NCI-H146 treated with DMSO at 0.1 percent for 48 hours (cell line): ENCODE measurements at regions not wholly inside any gene's neighbourhood (a gene's known extent, or its start where the extent isn't known, plus 50 kb on each side); places are given as distances from the start of the nearest gene placed in this dataset.

Source experiments
- DNase-seq: peaks from one replicate; lab custom pipeline; 2025; ENCODE audit not compliant: unreplicated experiment; lab: John Stamatoyannopoulos, UW

DNA sequence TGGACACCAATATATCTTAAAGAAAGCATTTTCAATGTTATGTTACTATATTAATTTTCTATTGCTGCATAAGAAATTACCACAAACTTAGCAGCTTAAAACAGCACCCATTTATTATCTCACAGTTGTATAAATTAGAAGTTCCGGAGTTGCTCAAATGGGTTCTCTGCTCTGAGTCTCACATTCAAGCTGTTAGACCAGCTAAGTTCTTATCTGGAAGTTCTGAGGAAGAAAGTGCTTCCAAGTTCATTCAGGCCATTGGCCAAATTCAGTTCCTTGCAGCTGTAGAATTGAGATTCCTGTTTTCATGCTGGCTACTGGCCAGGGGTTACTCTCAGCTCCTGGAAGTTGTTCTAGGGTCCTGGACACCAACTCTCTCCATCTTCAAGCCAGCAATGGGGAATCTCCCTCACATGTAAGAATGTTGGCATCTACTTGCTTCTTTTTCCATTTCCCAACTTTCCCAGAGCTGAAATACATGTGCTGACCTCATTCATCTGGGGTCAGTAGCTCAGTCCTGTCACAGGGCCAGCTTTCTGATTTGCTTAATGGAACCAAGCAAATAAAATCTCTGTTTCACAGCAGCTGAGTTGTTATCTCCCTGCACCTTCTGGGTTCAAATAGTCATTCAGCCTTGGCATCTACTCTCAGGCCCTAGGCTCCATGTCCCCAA lies 99.6 kb upstream of the INTU start:
- DNase-seq = no peak

DNA sequence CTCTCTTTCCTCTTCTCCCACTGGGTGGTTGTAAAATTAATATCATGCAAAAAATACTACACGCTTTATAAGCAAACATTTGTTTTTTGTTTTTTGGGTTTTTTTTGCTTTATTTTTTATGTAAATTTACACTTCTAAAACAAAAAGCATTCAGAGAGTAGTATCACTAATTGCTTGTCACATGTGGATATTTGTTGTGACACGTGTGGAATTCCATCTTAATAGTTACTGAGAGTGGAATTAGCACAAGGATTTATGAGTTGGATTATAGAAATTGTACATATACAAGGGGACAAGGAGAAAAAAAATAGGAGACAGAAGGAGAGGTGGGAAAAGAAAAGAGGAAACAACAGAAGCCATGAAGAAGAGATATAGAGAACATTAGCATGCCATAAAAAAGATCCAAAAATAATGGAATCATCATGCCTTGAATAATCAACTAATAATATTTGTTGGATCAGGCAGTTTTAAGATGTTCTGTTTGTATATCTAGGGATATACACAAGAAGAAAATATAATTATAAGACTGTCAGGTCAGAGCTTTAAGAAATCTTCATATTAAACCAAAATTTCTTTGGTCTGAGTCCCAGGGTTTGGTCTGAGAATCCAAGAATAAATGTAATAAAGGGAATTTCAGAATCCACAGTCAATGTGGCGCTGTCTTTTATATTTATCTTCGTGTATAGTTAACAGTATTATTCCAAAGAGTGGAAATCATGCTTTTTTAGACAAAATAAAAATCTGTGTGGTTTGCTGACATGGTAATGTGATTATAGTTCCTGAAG lies 98.5 kb upstream of the INTU start:
- no peak for DNase-seq

DNA sequence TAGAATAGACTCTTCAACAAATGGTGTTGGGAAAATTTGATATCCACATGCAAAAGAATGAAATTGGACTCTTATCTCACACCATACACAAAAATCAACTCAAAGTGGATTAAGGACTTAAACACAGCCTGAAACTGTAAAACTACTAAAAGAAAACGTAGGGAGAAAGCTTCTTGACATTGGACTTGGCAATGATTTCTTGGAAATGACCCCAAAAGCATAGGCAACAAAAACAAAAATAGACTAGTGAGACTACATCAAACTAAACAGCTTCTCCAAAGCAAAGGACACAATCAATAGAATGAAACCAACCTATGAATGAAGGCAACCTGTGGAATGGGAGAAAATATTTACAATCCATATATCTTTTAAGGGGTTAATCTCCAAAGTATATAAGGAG lies 94.7 kb upstream of the INTU start:
- no peak for DNase-seq

DNA sequence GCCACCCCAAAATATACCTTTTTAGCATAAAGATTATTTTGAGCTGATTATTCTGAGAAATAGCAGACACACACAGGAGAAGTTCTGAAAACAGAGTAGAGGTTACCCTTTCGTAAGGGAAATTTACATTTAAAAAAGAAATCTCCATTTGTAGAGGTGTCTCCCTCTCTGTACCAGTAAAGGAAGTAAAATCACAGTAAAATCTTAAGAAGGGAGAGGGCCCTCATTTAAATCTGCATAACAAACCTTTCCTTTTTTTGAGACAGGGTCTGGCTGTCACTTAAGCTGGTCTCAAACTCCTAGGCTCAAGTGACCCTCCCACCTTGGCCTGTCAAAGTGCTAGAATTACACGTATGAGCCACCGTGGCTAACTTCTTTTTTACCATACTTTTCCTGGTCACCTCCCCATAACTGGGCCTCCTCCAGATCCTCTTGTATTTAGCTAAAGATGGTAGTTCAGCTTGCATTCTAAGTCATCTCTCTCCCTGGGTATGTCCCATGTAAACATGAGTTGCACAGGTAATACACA lies 92.2 kb upstream of the INTU start:
- DNase-seq = no peak

DNA sequence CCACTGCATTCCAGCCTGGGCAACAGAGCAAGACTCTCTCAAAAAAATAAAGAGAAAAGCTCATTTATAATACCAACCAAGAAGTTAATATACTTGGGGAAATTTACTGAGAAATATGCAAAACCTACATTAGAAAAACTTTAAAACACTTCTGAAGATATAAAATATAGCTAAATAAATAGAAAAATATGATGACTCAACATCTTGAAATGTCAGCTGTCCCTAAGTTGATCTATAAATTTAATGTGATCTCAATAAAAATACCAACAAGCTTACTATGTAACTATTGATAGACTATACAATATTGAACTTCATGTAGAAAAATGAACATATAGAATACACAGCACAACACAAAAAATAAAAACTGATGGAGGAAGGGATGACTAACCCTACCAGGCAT lies 87.5 kb upstream of the INTU start:
- no peak for DNase-seq

DNA sequence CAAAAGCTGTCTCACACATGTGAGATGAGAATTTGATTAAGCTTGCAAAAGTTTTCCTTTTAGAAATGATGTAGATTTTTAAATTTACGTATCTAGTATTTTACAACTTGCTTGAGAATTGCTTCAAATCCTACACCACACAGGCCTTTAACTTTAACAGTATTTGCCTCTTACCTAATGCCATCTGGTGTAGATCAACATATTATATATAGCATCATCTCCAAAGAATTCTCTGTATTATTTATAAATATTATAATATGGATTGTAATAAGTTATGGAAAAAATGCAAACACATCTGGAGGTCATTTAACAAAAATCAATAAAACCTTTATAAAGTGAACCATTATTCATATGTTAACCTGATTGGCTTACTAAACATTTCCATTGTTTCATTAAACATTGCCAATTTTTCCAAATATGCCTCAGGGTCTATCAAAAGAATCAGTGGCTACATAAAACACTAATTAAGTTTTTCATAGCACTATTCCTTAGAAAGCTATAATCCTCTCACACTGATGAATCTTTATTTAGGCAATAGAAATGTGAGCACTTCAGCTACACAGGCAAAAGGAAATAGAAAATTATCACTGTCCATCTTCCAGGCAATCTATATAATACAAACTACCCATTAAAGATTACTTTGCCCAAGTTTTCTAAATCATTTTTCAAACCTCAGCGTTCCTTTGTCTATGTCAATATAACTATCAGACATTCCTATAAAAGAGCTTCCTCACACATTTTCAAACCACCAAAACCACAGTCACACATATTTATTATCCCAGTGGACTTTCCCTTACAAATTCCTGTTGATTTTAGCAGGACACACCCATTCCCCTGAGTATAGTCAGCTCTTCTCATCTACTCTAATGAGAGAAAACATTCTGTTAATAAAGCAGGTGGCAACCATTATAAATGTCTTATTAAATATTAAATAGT lies 83.5 kb upstream of the INTU start:
- DNase-seq = no peak

DNA sequence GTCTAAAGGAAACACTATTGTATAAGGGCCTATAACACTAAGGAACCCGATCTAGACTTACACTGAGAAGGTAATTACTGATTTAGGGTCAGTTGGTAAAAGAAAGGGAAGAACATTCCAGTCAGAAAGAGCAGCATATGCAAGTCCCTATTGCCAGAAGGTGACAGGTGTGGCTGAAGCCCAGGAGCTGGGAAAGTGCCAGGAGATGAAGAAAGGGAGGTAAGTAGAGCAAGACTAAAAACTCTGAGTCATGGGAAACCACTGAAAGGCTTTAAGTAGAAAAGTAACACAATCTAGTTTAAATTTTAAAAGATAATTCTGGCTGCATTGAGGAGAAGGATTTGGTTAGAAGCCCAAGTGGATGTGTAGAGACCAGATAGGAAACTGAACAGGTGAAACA lies 77.7 kb upstream of the INTU start:
- no peak for DNase-seq

DNA sequence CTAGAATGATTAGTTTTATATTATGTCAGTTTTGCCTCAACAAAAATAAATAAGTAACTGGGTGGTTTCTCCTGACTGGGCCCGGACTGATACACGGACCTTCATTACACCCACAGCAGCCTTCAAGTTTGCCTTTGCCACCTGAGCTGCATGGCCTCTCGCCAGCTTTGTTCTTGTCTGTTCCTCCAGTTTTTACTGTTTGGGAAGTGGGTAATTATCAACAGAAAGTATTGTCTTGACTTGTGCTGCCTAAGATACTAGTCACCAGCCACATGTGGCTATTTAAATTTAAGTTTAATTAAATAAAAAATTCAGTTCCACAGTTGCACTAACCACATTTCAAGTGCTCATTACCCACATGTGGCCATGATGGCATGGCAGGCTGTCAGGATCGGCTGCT lies 74.7 kb upstream of the INTU start:
- DNase-seq = no peak

DNA sequence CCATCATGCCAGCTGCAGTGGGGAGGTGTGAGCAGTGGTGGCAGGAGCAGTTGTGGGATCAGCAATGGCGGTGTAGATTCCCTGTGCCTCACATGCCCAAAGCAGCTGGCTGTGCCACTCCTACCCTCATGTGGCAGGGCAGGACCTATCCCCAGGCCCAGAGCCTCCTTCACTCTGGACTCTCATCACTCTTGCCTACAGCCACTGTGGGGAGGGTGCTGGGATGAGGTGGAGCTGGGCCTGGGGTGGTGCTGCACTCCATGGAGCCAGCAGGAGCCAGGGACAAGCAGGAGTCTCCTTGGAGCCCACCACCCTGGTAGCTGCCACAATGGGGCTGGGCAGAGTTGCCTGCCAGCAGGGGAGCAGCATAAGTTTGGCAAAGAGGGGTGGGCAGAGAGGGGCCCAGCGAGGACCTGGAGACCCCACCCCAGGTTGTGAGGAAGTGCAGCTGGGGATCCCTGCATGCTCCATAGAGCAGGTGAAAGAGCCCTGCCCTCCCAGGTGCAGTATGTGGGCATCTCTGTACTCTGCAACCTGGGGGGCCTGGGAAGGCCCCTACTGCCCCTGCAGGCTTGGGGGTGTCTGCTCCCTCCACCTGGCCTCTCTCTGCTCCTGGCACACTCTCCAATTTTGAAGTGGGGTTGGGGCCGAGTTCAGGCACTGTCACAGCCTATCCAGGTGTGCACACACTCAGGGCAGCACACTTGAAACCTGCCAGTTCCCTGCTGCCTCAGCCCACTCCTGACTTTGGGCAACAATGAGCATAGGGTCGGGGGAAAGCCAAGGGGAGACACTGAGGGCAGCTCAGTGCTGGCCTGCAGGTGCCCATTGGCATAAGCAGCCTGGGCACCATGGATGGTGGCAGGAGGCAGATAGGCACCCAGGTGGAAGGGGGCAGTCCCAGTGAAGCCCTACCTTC lies 74.0 kb upstream of the INTU start:
- DNase-seq = no peak

DNA sequence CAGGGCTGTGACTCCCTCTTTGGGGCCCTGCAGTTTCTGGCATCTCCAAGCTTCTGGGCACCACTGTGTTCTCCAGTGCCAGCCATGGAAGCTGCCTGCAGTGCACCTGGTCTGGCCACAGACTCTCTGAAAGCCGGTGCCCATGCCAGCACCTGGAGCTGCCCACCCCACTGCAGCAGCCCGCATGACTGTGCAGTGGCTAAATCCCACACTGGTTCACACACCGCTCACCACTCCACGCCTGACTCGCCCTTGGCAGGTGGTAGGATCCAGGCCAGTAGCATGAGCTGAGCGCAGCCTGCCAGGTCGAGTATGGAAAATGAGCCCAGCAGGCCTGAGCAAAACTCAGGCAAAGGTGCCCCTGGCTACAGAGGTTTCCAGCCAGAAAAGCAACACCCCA lies 72.8 kb upstream of the INTU start:
- DNase-seq = no peak

DNA sequence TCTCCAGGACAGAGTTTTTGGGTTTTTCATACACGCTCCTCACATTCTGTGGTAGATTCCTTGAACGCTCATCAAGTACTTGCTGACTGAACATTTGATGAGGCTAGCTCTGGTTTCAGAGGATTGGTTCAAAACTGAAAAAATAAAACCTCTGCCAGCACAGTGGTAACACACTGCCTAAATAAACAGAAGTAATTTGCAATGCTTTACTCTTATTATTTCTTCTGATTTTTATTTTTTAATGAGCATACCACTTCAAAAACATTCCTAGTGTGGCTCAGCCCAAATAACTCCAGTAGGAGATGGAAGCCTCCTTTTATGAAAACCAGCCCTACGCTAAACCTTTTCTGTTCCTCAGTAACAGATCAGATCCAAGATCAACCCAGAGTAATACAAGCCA lies 72.0 kb upstream of the INTU start:
- no peak for DNase-seq

DNA sequence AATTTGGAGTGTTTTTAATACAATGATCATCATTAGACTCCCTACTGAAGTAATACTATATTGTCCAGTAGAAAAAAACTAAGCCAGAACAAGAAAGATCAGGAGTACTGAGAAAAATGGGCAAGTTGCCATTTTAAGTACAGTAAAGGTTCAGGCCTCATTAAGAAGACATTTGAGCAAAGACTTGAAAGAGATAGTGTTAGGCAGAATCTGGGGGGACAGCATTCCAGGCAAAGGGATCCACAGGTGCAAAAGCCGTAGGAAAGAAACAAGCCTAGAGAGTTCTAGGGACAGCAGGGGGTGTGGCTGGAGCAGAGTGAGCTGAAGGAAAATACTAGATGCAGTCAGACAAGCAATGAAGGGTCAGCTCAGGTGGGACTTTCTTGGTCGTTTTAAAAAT lies 58.1 kb upstream of the INTU start:
- DNase-seq = no peak

DNA sequence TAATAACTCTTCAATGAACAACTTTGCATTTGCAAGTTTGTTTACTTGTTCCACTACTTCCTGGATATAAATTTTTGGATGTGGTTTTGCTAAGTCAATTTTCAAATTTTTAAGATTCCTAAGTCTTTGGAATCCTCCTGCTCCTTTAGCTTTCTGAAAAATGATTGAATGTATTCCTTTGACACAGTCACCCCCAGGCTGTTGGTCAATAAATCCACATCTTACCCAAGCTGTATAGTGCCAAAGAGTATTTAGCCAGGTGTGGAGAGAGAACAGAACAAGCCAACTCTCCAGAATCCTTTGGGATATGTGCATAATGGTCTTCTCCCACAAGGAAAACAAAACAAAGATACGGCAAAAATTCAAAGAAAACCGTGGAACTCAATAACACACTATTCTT lies 56.9 kb upstream of the INTU start:
- no peak for DNase-seq

DNA sequence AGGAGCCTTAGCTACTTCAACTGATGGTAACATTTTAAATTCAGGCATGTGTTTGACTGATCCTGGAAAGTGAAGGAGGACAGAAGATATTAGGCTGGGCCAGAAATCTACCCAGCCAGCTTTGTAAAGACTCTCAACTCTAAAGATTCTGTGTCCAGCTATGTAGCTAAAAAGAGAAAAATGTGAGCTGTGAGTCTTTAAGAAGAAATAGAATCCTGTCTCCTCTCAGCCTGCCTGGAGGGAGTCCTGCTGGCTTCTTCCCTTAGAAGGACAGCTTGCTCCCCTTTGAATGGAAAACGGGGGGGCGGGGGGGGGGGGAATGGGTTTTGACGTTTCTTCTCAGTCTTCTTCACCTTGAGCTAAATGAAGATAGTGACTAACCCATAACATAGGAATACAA lies 54.3 kb upstream of the INTU start:
- no peak for DNase-seq

DNA sequence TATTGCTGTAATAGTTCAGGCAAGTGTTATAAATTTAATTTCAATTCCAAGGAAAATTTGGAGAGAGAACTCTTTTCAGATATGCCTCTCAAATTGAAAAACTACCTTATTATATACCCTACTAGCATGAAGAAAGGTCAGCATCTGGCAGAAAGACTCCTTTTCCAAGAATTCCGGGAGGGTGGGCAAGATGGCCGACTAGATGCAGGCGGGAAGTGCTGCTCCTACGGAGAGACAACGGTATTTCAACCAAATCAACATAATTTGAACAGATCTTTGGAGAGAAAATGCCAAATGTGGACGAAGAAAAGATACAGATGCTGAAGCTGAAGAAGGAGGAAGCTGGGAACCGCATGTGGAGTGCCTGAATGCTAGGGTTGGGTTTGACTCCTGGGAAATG lies 53.8 kb upstream of the INTU start:
- no peak for DNase-seq

DNA sequence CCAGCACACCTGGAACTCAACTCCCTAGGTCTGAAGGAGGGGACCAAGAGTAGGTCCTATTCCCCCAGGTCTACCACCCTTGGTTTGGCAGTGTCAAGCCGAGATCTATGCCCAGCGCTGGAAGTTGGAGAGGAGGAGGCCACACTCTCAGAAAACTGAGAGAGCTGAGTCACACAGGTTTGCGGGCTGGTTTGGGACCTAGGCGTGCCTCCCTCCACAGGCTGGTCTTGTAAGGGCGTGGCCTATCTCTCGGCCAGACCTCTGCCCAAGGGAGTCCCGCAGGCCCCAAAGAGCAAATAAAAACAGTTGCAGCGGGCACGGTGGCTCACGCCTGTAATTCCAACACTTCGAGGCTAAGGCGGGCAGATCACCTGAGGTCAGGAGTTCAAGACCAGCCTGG lies 52.9 kb upstream of the INTU start:
- DNase-seq = no peak

DNA sequence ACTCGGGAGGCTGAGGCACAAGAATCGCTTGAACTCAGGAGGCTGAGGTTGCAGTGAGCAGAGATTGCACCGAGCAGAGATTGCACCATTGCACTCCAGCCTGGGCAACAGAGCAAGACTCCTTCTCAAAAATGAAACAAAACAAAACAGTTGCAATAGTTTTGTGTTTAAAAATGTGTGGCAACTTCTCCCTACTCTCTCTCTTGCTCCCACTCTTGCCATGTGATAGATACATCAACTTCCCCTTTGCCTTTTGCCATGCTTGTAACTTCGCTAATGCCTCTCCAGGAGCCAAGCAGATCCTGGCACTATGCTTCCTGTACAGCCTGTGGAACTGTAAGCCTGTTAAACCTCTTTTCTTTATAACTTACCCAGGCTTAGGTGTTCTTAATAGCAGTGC lies 52.5 kb upstream of the INTU start:
- no peak for DNase-seq

DNA sequence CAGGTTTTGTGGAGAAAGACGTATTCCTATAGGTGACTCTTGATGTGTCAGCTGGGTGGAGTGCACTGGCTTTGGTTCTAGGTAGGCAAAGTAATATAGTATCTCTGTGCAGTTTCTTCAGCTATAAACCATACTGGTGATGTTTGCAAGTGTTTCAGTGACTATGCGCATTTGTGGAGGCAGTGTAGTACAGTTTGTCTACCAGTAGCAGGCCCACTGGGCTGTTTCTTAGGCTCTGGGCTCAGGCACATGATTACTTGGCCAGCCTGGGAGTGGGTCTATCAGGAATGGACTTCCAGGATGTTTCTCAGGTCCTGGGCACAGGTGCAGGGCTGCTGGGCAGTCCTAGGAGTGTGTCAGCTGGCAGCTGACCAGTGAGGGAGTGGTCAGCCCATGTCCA lies 51.9 kb upstream of the INTU start:
- DNase-seq = no peak
